ENCODE measurements at regions not wholly inside any gene's neighbourhood (a gene's known extent, or its start where the extent isn't known, plus 50 kb on each side); places are given as distances from the start of the nearest gene placed in this dataset.

GRCh38 chr16:22627043-22627442 lies 116.4 kb downstream of the NPIPB5 start:
- no peak for FAIRE-seq
- peaks cover 12 to 32% of the 10 kb centered on the region in 2 experiments; a peak in 4 of 5 replicates for H3K27me3 ChIP-seq (ENCODE audit: control insufficient read depth in 2 of 2, insufficient read depth in 2 of 2, low read length in 2 of 2)
- ATAC-seq: no peak
- under 1% methylated on average over 5 of the region's 5 CpGs for whole genome bisulfite sequencing (ENCODE audit: insufficient coverage, low coverage, missing lambda C conversion rate)
- no peak overlapping the region for H2AFZ ChIP-seq (ENCODE audit: low read depth, low read length)
- in situ Hi-C loops (cut with MboI): no loop called here
- no peak overlapping the region for H3K4me2 ChIP-seq (ENCODE audit: insufficient read depth, low read length)
- TF ChIP-seq GTF2E2 (tag; IDR thresholded peaks at IDR 0.05): no peak
- TF ChIP-seq ZNF3 (CRISPR knock-in tag; IDR thresholded peaks at IDR 0.05): no peak
- no peak for TF ChIP-seq THAP7 (CRISPR knock-in tag; IDR thresholded peaks at IDR 0.05)
- TF ChIP-seq MTA3 (IDR thresholded peaks at IDR 0.05; ENCODE audit: borderline replicate concordance): no peak
- no peak for TF ChIP-seq YBX1 (IDR thresholded peaks at IDR 0.05)
- no peak for TF ChIP-seq RBBP5 (IDR thresholded peaks at IDR 0.05; ENCODE audit: borderline replicate concordance, insufficient read depth, low read length, poor library complexity, severe bottlenecking)
- no peak for TF ChIP-seq ZBTB26 (CRISPR knock-in tag; IDR thresholded peaks at IDR 0.05)
- TF ChIP-seq ZNF586 (CRISPR knock-in tag; conservative IDR thresholded peaks at IDR 0.05): no peak
- TF ChIP-seq FOXP4 (CRISPR knock-in tag; IDR thresholded peaks at IDR 0.05; ENCODE audit: borderline replicate concordance): no peak
- TF ChIP-seq CAMTA2 (CRISPR knock-in tag; conservative IDR thresholded peaks at IDR 0.05): no peak
- TF ChIP-seq BRF1 (IDR thresholded peaks at IDR 0.05; ENCODE audit: borderline replicate concordance, extremely low read depth, insufficient read length): no peak
- no peak for TF ChIP-seq E2F1 (CRISPR knock-in tag; IDR thresholded peaks at IDR 0.05)
- no peak for TF ChIP-seq RFX7 (CRISPR knock-in tag; IDR thresholded peaks at IDR 0.05)
- TF ChIP-seq WHSC1 (IDR thresholded peaks at IDR 0.05; ENCODE audit: low read length): no peak
- H3K9me3 ChIP-seq (replicated peaks; ENCODE audit: control insufficient read depth, insufficient read depth, low read depth, low read length): no peaks in the 10 kb centered on the region
- no peaks in the 10 kb centered on the region for H3K36me3 ChIP-seq (ENCODE audit: control insufficient read depth, insufficient read depth, low read length)
- BruUV-seq (replicated peaks): no TSS peak
- no peak overlapping the region for H3K27ac ChIP-seq (ENCODE audit: extremely low read depth, low read depth, low read length)
- ChIA-PET CTCF (ENCODE audit: low intra/inter-chr PET ratio) (no interaction called here), POLR2A (interaction anchor here (0.5 to 0.8 kb wide), 2 partner anchors 64 to 1467 kb away, joined by 4 read pairs; no protein-coding TSS in a partner anchor)
- DNase-seq (ENCODE audit: extremely low read depth in 1 of 4, low spot score in 3 of 4): no peak
- no peaks in the 10 kb centered on the region for H4K20me1 ChIP-seq (replicated peaks; ENCODE audit: control insufficient read depth, insufficient read depth, low read length)
- H3K9ac ChIP-seq (ENCODE audit: insufficient read depth in 1 of 2, low read depth in 2 of 2, low read length in 2 of 2): no peak overlapping the region
- intact Hi-C loops (cut with micrococcal nuclease): no loop called here
- no peaks in the 10 kb centered on the region for H3K9me1 ChIP-seq (ENCODE audit: control insufficient read depth, insufficient read depth, low read length)
- no peaks in the 10 kb centered on the region for H3K4me1 ChIP-seq (replicated peaks in 1 of 2; ENCODE audit: control insufficient read depth in 2 of 2, insufficient read depth in 2 of 2, low read length in 2 of 2)
- H3K79me2 ChIP-seq (ENCODE audit: control insufficient read depth, insufficient read depth, low read length): no peaks in the 10 kb centered on the region
- H3K4me3 ChIP-seq: no peak overlapping the region

Measured in K562 (cell line).